K562 (cell line): ENCODE measurements at regions not wholly inside any gene's neighbourhood (a gene's known extent, or its start where the extent isn't known, plus 50 kb on each side); places are given as distances from the start of the nearest gene placed in this dataset.

Experiments
- ATAC-seq: fragments of 200-7000 bp; cut with Tn5 transposase; 3 replicates; pipeline ENCODE4 v1.9.1; 2020; ENCODE audit warnings: moderate library complexity
- BruUV-seq: library from RNA; stranded (reverse); fragments of 400-500 nt; replicated peaks from 2 replicates; lab custom pipeline; 2021; lab: Mats Ljungman, UMichigan
- CTCF ChIA-PET: fragments of 300-600 bp; formaldehyde crosslinking; extraction: SDS; loops from one replicate; lab custom pipeline; 2021; ENCODE audit warnings: low intra/inter-chr PET ratio; lab: Yijun Ruan, JAX
- POLR2A ChIA-PET: fragments of 300-600, 350-650 bp; sonication (Branson Sonifier 250); formaldehyde crosslinking; extraction: SDS; loops from one replicate; lab custom pipeline; 2021; ENCODE audit warnings: antibody characterized with exemption, inconsistent platforms; lab: Yijun Ruan, JAX
- DNase-seq, 4 experiments: peaks; one replicate each; pipeline versions ENCODE4 v3.0.0 to v3.0.0-alpha.2; 2011 to 2018; ENCODE audit warnings: low spot score in 3 of 4, mixed read lengths in 3 of 4; ENCODE audit errors: extremely low read depth in 1 of 4
- FAIRE-seq: peaks from 2 replicates; lab custom pipeline; 2011; peaks lifted over from hg19 to GRCh38; lab: Jason Lieb, UNC
- H2AFZ ChIP-seq: 2 replicates; pipeline ENCODE4 v1.6.0; 2011; ENCODE audit warnings: low read depth, low read length, control low read depth, inconsistent platforms
- H3K27ac ChIP-seq: fragments of 200-600 bp; 3 replicates; pipeline ENCODE4 v1.8.0; 2011; ENCODE audit warnings: low read depth, mild to moderate bottlenecking, control low read depth, inconsistent platforms, low read length, moderate library complexity, mixed read lengths; ENCODE audit errors: extremely low read depth
- H3K27me3 ChIP-seq, 2 experiments: fragments of 300-600 bp in 1 of 2; 2 replicates in 1 of 2; 3 replicates in 1 of 2; pipeline versions ENCODE4 v1.6.0 to v1.8.0; 2011; ENCODE audit warnings: inconsistent platforms in 2 of 2, low read length in 2 of 2, mild to moderate bottlenecking in 1 of 2, mixed read lengths in 1 of 2, moderate library complexity in 1 of 2; ENCODE audit not compliant: control insufficient read depth in 2 of 2, insufficient read depth in 2 of 2
- H3K36me3 ChIP-seq: fragments of 300-600 bp; 3 replicates; pipeline ENCODE4 v1.8.0; 2011; ENCODE audit warnings: mild to moderate bottlenecking, low read length, inconsistent platforms; ENCODE audit not compliant: control insufficient read depth, insufficient read depth
- H3K4me1 ChIP-seq, 2 experiments: fragments of 200-600 bp in 1 of 2; replicated peaks in 1 of 2; 2 replicates in 1 of 2; 3 replicates in 1 of 2; pipeline versions ENCODE4 v1.5.1 to v1.8.0; 2011; ENCODE audit warnings: inconsistent platforms in 2 of 2, low read length in 2 of 2, mild to moderate bottlenecking in 1 of 2, mixed read lengths in 1 of 2, moderate library complexity in 1 of 2; ENCODE audit not compliant: control insufficient read depth in 2 of 2, insufficient read depth in 2 of 2
- H3K4me2 ChIP-seq: 2 replicates; pipeline ENCODE4 v1.6.1; 2011; ENCODE audit warnings: low read length, control low read depth, inconsistent platforms, mixed read lengths; ENCODE audit not compliant: insufficient read depth
- H3K4me3 ChIP-seq: fragments of 200-600 bp; sonication (generic), shearing (Covaris generic); 2 replicates; pipeline ENCODE4 v1.5.1; 2016; ENCODE audit warnings: control low read depth, inconsistent platforms
- H3K79me2 ChIP-seq: fragments of 200-600 bp; 3 replicates; pipeline ENCODE4 v1.8.0; 2011; ENCODE audit warnings: low read length, inconsistent platforms; ENCODE audit not compliant: control insufficient read depth, insufficient read depth
- H3K9ac ChIP-seq, 2 experiments: 2 replicates each; pipeline versions ENCODE4 v1.6.0 to v1.6.1; 2011; ENCODE audit warnings: low read depth in 2 of 2, low read length in 2 of 2, control low read depth in 1 of 2, inconsistent platforms in 1 of 2, mild to moderate bottlenecking in 1 of 2, mixed read lengths in 1 of 2; ENCODE audit not compliant: insufficient read depth in 1 of 2
- H3K9me1 ChIP-seq: one replicate; pipeline ENCODE4 v1.6.0; 2011; ENCODE audit warnings: inconsistent platforms, mild to moderate bottlenecking, low read length, moderate library complexity; ENCODE audit not compliant: control insufficient read depth, insufficient read depth
- H3K9me3 ChIP-seq: replicated peaks from 2 replicates; pipeline ENCODE4 v1.5.1; 2011; ENCODE audit warnings: low read depth, low read length, inconsistent platforms; ENCODE audit not compliant: control insufficient read depth, insufficient read depth
- H4K20me1 ChIP-seq: replicated peaks from 2 replicates; pipeline ENCODE4 v1.6.1; 2011; ENCODE audit warnings: low read length, inconsistent platforms, mixed read lengths; ENCODE audit not compliant: control insufficient read depth, insufficient read depth
- CEBPZ ChIP-seq: fragments of 150-350 bp; IDR thresholded peaks from 2 replicates; pipeline ENCODE4 v1.6.1; 2014; ENCODE audit warnings: low read depth, mild to moderate bottlenecking, low read length, borderline replicate concordance
- DDX20 ChIP-seq: fragments of 450-650 bp; IDR thresholded peaks from 2 replicates; pipeline ENCODE4 v1.6.1; 2016; ENCODE audit warnings: missing genetic modification characterization, low read depth, mild to moderate bottlenecking, missing compliant biosample characterization, moderate library complexity
- HDAC2 ChIP-seq: fragments of 450-650 bp; IDR thresholded peaks from 2 replicates; pipeline ENCODE4 v1.6.1; 2016; ENCODE audit warnings: mild to moderate bottlenecking
- HNRNPK ChIP-seq: fragments of 200-400 bp; formaldehyde crosslinking; IDR thresholded peaks from one replicate; pipeline ENCODE4 v1.6.1; 2018; ENCODE audit warnings: mild to moderate bottlenecking, low read depth, low read length; ENCODE audit not compliant: poor library complexity, severe bottlenecking
- KDM1A ChIP-seq, 2 experiments: fragments of 450-650 bp; IDR thresholded peaks; 2 replicates each; pipeline ENCODE4 v1.6.1; 2016; ENCODE audit warnings: mild to moderate bottlenecking in 2 of 2
- MAX ChIP-seq: sonication (generic); formaldehyde crosslinking; IDR thresholded peaks from 2 replicates; pipeline ENCODE4 v1.9.0; 2022; ENCODE audit warnings: mild to moderate bottlenecking, missing genetic modification reagents
- NR2C2 ChIP-seq, 2 experiments: fragments of 200-800 bp in 1 of 2; sonication (Bioruptor generic) in 1 of 2; sonication (generic) in 1 of 2; formaldehyde crosslinking in 1 of 2; IDR thresholded peaks; 2 replicates each; pipeline versions ENCODE4 v1.6.1 to v1.8.0; 2016 to 2022; ENCODE audit warnings: mild to moderate bottlenecking in 1 of 2, missing compliant biosample characterization in 1 of 2, missing genetic modification characterization in 1 of 2, missing genetic modification reagents in 1 of 2
- PCBP2 ChIP-seq: fragments of 200-400 bp; formaldehyde crosslinking; IDR thresholded peaks from 2 replicates; pipeline ENCODE4 v1.6.1; 2018; ENCODE audit warnings: low read length, low read depth, mild to moderate bottlenecking, moderate library complexity; ENCODE audit not compliant: poor library complexity, severe bottlenecking
- SMC3 ChIP-seq: conservative IDR thresholded peaks from 2 replicates; pipeline ENCODE4 v1.6.1; 2011; ENCODE audit warnings: low read depth, low read length, improper control_type of control experiment; ENCODE audit not compliant: insufficient read depth
- TFAM ChIP-seq: fragments of 250-450 bp; sonication (Bioruptor Pico); conservative IDR thresholded peaks from 2 replicates; pipeline ENCODE4 v1.5.0; 2021; ENCODE audit warnings: mild to moderate bottlenecking, moderate library complexity
- THRA ChIP-seq: fragments of 450-650 bp; IDR thresholded peaks from 2 replicates; pipeline ENCODE4 v1.6.1; 2017; ENCODE audit warnings: mild to moderate bottlenecking, moderate library complexity
- ZNF133 ChIP-seq: fragments of 250-450 bp; sonication (Bioruptor Pico); IDR thresholded peaks from 2 replicates; pipeline ENCODE4 v1.4.0; 2020; ENCODE audit warnings: mild to moderate bottlenecking
- ZNF444 ChIP-seq: fragments of 250-450 bp; sonication (Bioruptor Pico); IDR thresholded peaks from 2 replicates; pipeline ENCODE4 v1.4.0; 2020; ENCODE audit warnings: mild to moderate bottlenecking, moderate library complexity
- WGBS: fragments of 100-300 bp; shearing (Covaris generic); methylation state at CpG from one replicate; pipeline ENCODE4 v1.1.6; 2016; ENCODE audit warnings: low coverage, mixed read lengths; ENCODE audit not compliant: insufficient coverage; ENCODE audit errors: missing lambda C conversion rate; 5-methylcytosine and 5-hydroxymethylcytosine counted together
- in situ Hi-C: fragments of 300-500 bp; cut with MboI; formaldehyde crosslinking; loops from 4 replicates; pipeline ENCODE4 v1.15.0; 2018; ENCODE audit warnings: inconsistent platforms, mixed read lengths
- intact Hi-C: fragments of 100-400 bp; cut with micrococcal nuclease; formaldehyde crosslinking; loops from 2 replicates; pipeline ENCODE4 v1.14.2; 2022

- TF ChIP-seq CEBPZ, result no peak
- no peak for TF ChIP-seq TFAM (CRISPR knock-in tag)
- no peak for TF ChIP-seq HNRNPK
- no peak for TF ChIP-seq KDM1A (IDR thresholded peaks at IDR 0.05)
- TF ChIP-seq PCBP2, result no peak
Measured at GRCh38 chr6:94389218-94389617, 969.9 kb upstream of the EPHA7 start (continued).

DNA sequence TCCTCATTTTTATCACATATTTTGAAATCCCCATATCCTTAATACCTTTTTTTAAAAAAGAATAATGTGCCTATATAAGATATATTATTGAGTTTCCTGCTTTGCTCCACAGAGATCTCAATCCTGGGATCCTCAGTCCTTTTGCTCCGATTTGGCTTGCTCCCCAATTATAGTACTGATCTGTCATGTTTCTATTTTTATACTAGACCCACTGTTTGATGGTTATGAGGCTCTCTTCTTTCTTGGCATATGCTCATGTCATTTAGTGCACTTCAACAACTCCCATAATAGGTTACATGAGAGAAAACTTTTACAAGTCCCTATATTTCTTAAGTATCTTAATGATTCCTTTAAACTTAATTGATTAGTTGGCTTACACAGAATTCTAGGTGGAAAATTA is 958.5 kb upstream of the EPHA7 start:
- Histone ChIP-seq H3K4me3 (no peak overlapping the region), H3K9ac (no peak overlapping the region), H3K4me1 (no peaks in the 10 kb centered on the region), H3K9me1 (no peaks in the 10 kb centered on the region), H4K20me1 (no peaks in the 10 kb centered on the region), H3K79me2 (no peaks in the 10 kb centered on the region), H3K4me2 (no peak overlapping the region), H3K9me3 (no peaks in the 10 kb centered on the region), H2AFZ (no peak overlapping the region), H3K27me3 (no peaks in the 10 kb centered on the region), H3K27ac (no peak overlapping the region), H3K36me3 (no peaks in the 10 kb centered on the region)
- ChIA-PET POLR2A (no interaction called here), CTCF (no interaction called here)
- WGBS, result 0% methylated on average over 1 of the region's 1 CpG
- BruUV-seq, result no TSS peak
- no peak for DNase-seq
- FAIRE-seq, result no peak
- in situ Hi-C loops, result no loop called here
- no peak for ATAC-seq
- TF ChIP-seq SMC3 (no peak), ZNF133 (no peak), ZNF444 (CRISPR knock-in tag) (no peak), NR2C2 (CRISPR knock-in tag; IDR thresholded peaks at IDR 0.05) (no peak), NR2C2 (tag; IDR thresholded peaks at IDR 0.05) (no peak), THRA (no peak), MAX (no peak), HDAC2 (no peak), DDX20 (tag) (no peak)
- intact Hi-C loops, result no loop called here
